IMR-90 (cell line): ENCODE measurements at regions not wholly inside any gene's neighbourhood (a gene's known extent, or its start where the extent isn't known, plus 50 kb on each side); places are given as distances from the start of the nearest gene placed in this dataset.

Experiments used
- ATAC-seq: fragments of 200-7000 bp; cut with Tn5 transposase; 2 replicates; pipeline ENCODE4 v1.9.1; 2020; ENCODE audit warnings: low read depth, mild to moderate bottlenecking, moderate library complexity
- BruUV-seq: library from RNA; stranded (reverse); fragments of 400-500 nt; replicated peaks from 2 replicates; lab custom pipeline; 2021; lab: Mats Ljungman, UMichigan
- CTCF ChIA-PET: fragments of 300-600 bp; formaldehyde crosslinking; extraction: SDS; loops from one replicate; lab custom pipeline; 2021; ENCODE audit warnings: antibody characterized with exemption; lab: Yijun Ruan, JAX
- POLR2A ChIA-PET: fragments of 300-600 bp; sonication (Branson Sonifier 250); formaldehyde crosslinking; loops from one replicate; lab custom pipeline; 2022; ENCODE audit warnings: antibody characterized with exemption; ENCODE audit not compliant: unreplicated experiment; lab: Charles Lee
- DNase-seq: peaks from one replicate; pipeline ENCODE4 v3.0.0; 2013
- H2AFZ ChIP-seq: replicated peaks from 2 replicates; pipeline ENCODE3; 2013; ENCODE audit warnings: low read length, mild to moderate bottlenecking; ENCODE audit not compliant: poor library complexity
- H2AK5ac ChIP-seq: 2 replicates; pipeline ENCODE4 v1.6.1; 2013; ENCODE audit warnings: low read depth, low read length, inconsistent platforms
- H2AK9ac ChIP-seq: replicated peaks from 2 replicates; pipeline ENCODE3; 2013; ENCODE audit warnings: mild to moderate bottlenecking, low read depth, low read length, moderate library complexity; ENCODE audit not compliant: poor library complexity
- H2BK120ac ChIP-seq: 2 replicates; pipeline ENCODE4 v1.6.1; 2013; ENCODE audit warnings: low read depth, low read length, inconsistent platforms
- H2BK15ac ChIP-seq: 3 replicates; pipeline ENCODE4 v1.6.1; 2013; ENCODE audit warnings: low read depth, low read length, inconsistent platforms
- H2BK20ac ChIP-seq: 2 replicates; pipeline ENCODE4 v1.6.1; 2013; ENCODE audit warnings: low read depth, mild to moderate bottlenecking, inconsistent platforms, low read length, moderate library complexity
- H2BK5ac ChIP-seq: 2 replicates; pipeline ENCODE4 v1.6.1; 2013; ENCODE audit warnings: mild to moderate bottlenecking, low read depth, low read length, inconsistent platforms; ENCODE audit not compliant: poor library complexity, severe bottlenecking
- H3K14ac ChIP-seq: replicated peaks from 2 replicates; pipeline ENCODE4 v1.6.1; 2013; ENCODE audit warnings: low read depth, low read length, inconsistent platforms
- H3K18ac ChIP-seq: 2 replicates; pipeline ENCODE4 v1.6.1; 2013; ENCODE audit warnings: low read depth, low read length, control low read depth
- H3K23ac ChIP-seq: 2 replicates; pipeline ENCODE4 v1.6.1; 2013; ENCODE audit warnings: low read depth, low read length, inconsistent platforms
- H3K27ac ChIP-seq: 2 replicates; pipeline ENCODE4 v1.5.1; 2013; ENCODE audit warnings: mild to moderate bottlenecking, control low read depth, low read length; ENCODE audit not compliant: insufficient read depth
- H3K27me3 ChIP-seq: 2 replicates; pipeline ENCODE4 v1.6.1; 2013; ENCODE audit warnings: low read length; ENCODE audit not compliant: control insufficient read depth, insufficient read depth
- H3K36me3 ChIP-seq: 2 replicates; pipeline ENCODE4 v1.6.1; 2013; ENCODE audit warnings: low read length, mixed read lengths; ENCODE audit not compliant: control insufficient read depth, insufficient read depth
- H3K4ac ChIP-seq: 2 replicates; pipeline ENCODE4 v1.6.1; 2013; ENCODE audit warnings: low read depth, low read length, inconsistent platforms
- H3K4me1 ChIP-seq: 2 replicates; pipeline ENCODE4 v1.6.1; 2013; ENCODE audit warnings: low read length, mixed read lengths; ENCODE audit not compliant: control insufficient read depth, insufficient read depth
- H3K4me2 ChIP-seq: 2 replicates; pipeline ENCODE4 v1.6.1; 2013; ENCODE audit warnings: low read depth, mild to moderate bottlenecking, control low read depth, low read length, moderate library complexity
- H3K4me3 ChIP-seq: 2 replicates; pipeline ENCODE4 v1.5.1; 2013; ENCODE audit warnings: low read depth, mild to moderate bottlenecking, control low read depth, low read length, moderate library complexity; ENCODE audit not compliant: insufficient read depth
- H3K56ac ChIP-seq: 2 replicates; pipeline ENCODE4 v1.6.1; 2013; ENCODE audit warnings: low read length, inconsistent platforms; ENCODE audit not compliant: insufficient read depth; ENCODE audit errors: extremely low read depth
- H3K79me1 ChIP-seq, 2 experiments: 2 replicates each; pipeline ENCODE4 v1.6.1; 2013; ENCODE audit warnings: low read length in 2 of 2, inconsistent platforms in 1 of 2, low read depth in 1 of 2
- H3K9ac ChIP-seq: 2 replicates; pipeline ENCODE4 v1.6.1; 2013; ENCODE audit warnings: low read depth, low read length, control low read depth
- H3K9me1 ChIP-seq: 2 replicates; pipeline ENCODE4 v1.6.1; 2013; ENCODE audit warnings: low read length, inconsistent platforms; ENCODE audit not compliant: insufficient read depth
- H3K9me3 ChIP-seq: 2 replicates; pipeline ENCODE4 v1.6.1; 2013; ENCODE audit warnings: low read length; ENCODE audit not compliant: control insufficient read depth, insufficient read depth
- H4K20me1 ChIP-seq: 2 replicates; pipeline ENCODE4 v1.6.1; 2013; ENCODE audit warnings: low read length, inconsistent platforms; ENCODE audit not compliant: insufficient read depth
- H4K5ac ChIP-seq: 2 replicates; pipeline ENCODE4 v1.6.1; 2013; ENCODE audit warnings: mild to moderate bottlenecking, low read depth, low read length, control low read depth
- H4K8ac ChIP-seq, 2 experiments: 2 replicates each; pipeline ENCODE4 v1.6.1; 2013; ENCODE audit warnings: low read depth in 2 of 2, low read length in 2 of 2, control low read depth in 1 of 2, inconsistent platforms in 1 of 2
- H4K91ac ChIP-seq: 2 replicates; pipeline ENCODE4 v1.6.1; 2013; ENCODE audit warnings: low read depth, low read length, inconsistent platforms; ENCODE audit not compliant: insufficient read depth
- CEBPB ChIP-seq: IDR thresholded peaks from 2 replicates; pipeline ENCODE4 v1.6.1; 2012; ENCODE audit warnings: low read depth, low read length, improper control_type of control experiment
- MAFK ChIP-seq: IDR thresholded peaks from 2 replicates; pipeline ENCODE4 v1.6.1; 2012; ENCODE audit warnings: low read depth, low read length, improper control_type of control experiment
- dilution Hi-C: fragments of 300-500 bp; cut with HindIII; formaldehyde crosslinking; loops from one replicate; pipeline ENCODE4 v1.14.3; 2018; ENCODE audit warnings: low sequenced_read_pairs; ENCODE audit not compliant: unreplicated experiment
- in situ Hi-C: fragments of 300-500 bp; cut with MboI; formaldehyde crosslinking; loops from 3 replicates; pipeline ENCODE4 v1.14.3; 2019; ENCODE audit warnings: low sequenced_read_pairs, inconsistent platforms, mixed read lengths
- intact Hi-C: fragments of 100-400 bp; cut with micrococcal nuclease; formaldehyde crosslinking; loops from 2 replicates; pipeline ENCODE4 v1.10.0; 2022

- H3K4me3 ChIP-seq: no peak overlapping the region
- no peak overlapping the region for H2BK5ac ChIP-seq
- no peak overlapping the region for H2AFZ ChIP-seq
- H4K91ac ChIP-seq: no peak overlapping the region
- H4K20me1 ChIP-seq: no peaks in the 10 kb centered on the region
- H3K23ac ChIP-seq: no peak overlapping the region
- in situ Hi-C loops: no loop called here
- no TSS peak for BruUV-seq
- no peak overlapping the region for H2AK9ac ChIP-seq
- no peak overlapping the region for H2BK20ac ChIP-seq
- no peak overlapping the region for H4K8ac ChIP-seq
- no peaks in the 10 kb centered on the region for H3K27me3 ChIP-seq
- H3K18ac ChIP-seq: no peak overlapping the region
- ChIA-PET POLR2A (no interaction called here), CTCF (no interaction called here)
- H3K27ac ChIP-seq: no peak overlapping the region
- H3K4ac ChIP-seq: no peak overlapping the region
- dilution Hi-C loops: no loop called here
- no peak overlapping the region for H3K14ac ChIP-seq
- no peaks in the 10 kb centered on the region for H3K9me3 ChIP-seq
- H3K56ac ChIP-seq: no peak overlapping the region
- no peak for DNase-seq
- TF ChIP-seq CEBPB: no peak
- no peak for TF ChIP-seq MAFK
- intact Hi-C loops: no loop called here
- no peaks in the 10 kb centered on the region for H3K36me3 ChIP-seq
- no peak overlapping the region for H2AK5ac ChIP-seq
- no peak overlapping the region for H3K9ac ChIP-seq
- no peaks in the 10 kb centered on the region for H3K79me1 ChIP-seq
- H2BK15ac ChIP-seq: no peak overlapping the region
- no peaks in the 10 kb centered on the region for H3K9me1 ChIP-seq
- H2BK120ac ChIP-seq: no peak overlapping the region
- no peaks in the 10 kb centered on the region for H3K4me1 ChIP-seq
- ATAC-seq: no peak
- no peak overlapping the region for H4K5ac ChIP-seq
- H3K4me2 ChIP-seq: no peak overlapping the region
Measured at GRCh38 chr20:6362245-6362644, 239.4 kb upstream of the FERMT1 start.
